Neuron (in vitro differentiated cells): ENCODE measurements at regions not wholly inside any gene's neighbourhood (a gene's known extent, or its start where the extent isn't known, plus 50 kb on each side); places are given as distances from the start of the nearest gene placed in this dataset.

Source experiments
- H2AFZ ChIP-seq: one replicate; pipeline ENCODE4 v1.6.1; 2013; ENCODE audit warnings: low read depth, mild to moderate bottlenecking, inconsistent platforms, low read length, moderate library complexity
- H3K27me3 ChIP-seq: one replicate; pipeline ENCODE4 v1.6.1; 2013; ENCODE audit warnings: low read length; ENCODE audit not compliant: insufficient read depth
- H3K36me3 ChIP-seq: one replicate; pipeline ENCODE4 v1.6.1; 2013; ENCODE audit warnings: low read length; ENCODE audit not compliant: insufficient read depth
- H3K4me1 ChIP-seq: one replicate; pipeline ENCODE4 v1.6.1; 2013; ENCODE audit warnings: low read length; ENCODE audit not compliant: insufficient read depth
- H3K4me3 ChIP-seq: 2 replicates; pipeline ENCODE4 v1.5.1; 2013; ENCODE audit warnings: mild to moderate bottlenecking, low read length, moderate library complexity
- H3K9me3 ChIP-seq: one replicate; pipeline ENCODE4 v1.6.1; 2013; ENCODE audit warnings: low read length

DNA sequence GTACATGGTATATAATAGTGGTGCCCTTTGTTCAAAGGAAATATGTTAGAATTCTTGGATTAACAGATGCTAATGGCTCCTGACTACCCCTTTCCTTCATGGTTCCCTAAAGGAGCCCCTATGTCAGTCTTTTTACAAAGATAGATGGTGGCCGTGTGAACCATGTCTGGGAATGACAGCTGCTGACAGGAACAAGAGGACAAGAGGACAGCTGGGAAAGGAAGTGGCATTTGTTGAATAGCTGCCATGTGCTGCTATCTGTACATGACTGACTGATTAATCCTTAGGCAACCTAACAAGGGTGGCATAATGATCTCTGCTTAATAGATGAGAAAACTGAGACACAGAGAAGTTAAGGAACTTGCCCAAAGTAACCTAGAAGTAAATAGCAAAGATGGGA is 321.7 kb downstream of the ZNF621 start:
- Histone ChIP-seq H3K36me3 (no peaks in the 10 kb centered on the region), H3K4me1 (no peaks in the 10 kb centered on the region), H3K4me3 (no peak overlapping the region), H3K27me3 (no peaks in the 10 kb centered on the region), H2AFZ (no peak overlapping the region), H3K9me3 (no peaks in the 10 kb centered on the region)

GRCh38 chr3:40847551-40847992 is 322.8 kb downstream of the ZNF621 start:
- H3K4me1 ChIP-seq = no peaks in the 10 kb centered on the region
- no peaks in the 10 kb centered on the region for H3K9me3 ChIP-seq
- H3K4me3 ChIP-seq = no peak overlapping the region
- H3K36me3 ChIP-seq = no peaks in the 10 kb centered on the region
- H2AFZ ChIP-seq = no peak overlapping the region
- H3K27me3 ChIP-seq = no peaks in the 10 kb centered on the region

DNA sequence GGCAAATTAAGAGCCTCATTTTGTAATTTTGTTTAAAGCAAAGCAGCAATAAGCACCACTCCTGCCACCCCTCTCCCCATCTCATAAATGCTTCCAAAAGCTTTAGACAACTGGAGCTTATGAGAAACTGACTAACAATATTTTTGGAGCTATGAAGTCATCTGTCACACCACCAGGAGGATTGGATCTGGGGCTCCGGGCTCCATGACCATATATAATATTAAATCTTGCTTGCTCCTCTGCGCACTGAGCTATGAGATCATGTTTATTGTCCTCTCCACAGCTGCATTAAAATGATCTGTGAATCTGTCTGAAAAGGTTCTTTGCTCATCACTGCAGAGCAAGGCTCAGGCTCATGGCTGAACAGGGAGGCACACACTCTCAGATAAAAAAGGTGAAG is 323.7 kb downstream of the ZNF621 start:
- Histone ChIP-seq H3K36me3 (no peaks in the 10 kb centered on the region), H3K9me3 (no peaks in the 10 kb centered on the region), H2AFZ (no peak overlapping the region), H3K4me3 (no peak overlapping the region), H3K4me1 (no peaks in the 10 kb centered on the region), H3K27me3 (no peaks in the 10 kb centered on the region)

- Histone ChIP-seq H3K9me3 (no peaks in the 10 kb centered on the region), H3K36me3 (no peaks in the 10 kb centered on the region), H3K27me3 (no peaks in the 10 kb centered on the region), H3K4me1 (no peaks in the 10 kb centered on the region), H3K4me3 (no peak overlapping the region), H2AFZ (no peak overlapping the region)
These were observed 326.1 kb downstream of the ZNF621 start for GRCh38 chr3:40850861-40851260.

DNA sequence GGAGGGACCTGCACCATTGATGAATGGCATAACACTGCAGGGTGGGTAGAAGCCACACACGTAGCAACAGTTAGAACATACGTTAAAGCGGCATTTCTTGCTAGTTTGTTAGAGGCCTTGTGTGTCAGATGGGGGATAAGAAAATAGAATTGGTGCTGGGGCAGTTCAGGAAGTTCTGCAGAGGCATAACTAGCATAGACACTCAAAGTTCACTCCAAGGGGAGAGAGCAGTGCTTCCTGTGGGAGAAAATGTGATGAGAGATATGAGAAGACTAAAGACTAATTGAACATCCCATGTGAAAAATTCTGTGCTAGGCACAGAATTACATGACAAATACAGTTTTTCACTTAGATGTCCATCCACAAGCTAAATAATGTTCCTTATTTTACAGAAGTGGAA is 327.1 kb downstream of the ZNF621 start:
- Histone ChIP-seq H3K9me3 (no peaks in the 10 kb centered on the region), H3K4me1 (no peaks in the 10 kb centered on the region), H2AFZ (no peak overlapping the region), H3K36me3 (no peaks in the 10 kb centered on the region), H3K27me3 (no peaks in the 10 kb centered on the region), H3K4me3 (no peak overlapping the region)

GRCh38 chr3:40852712-40853111 is 328.0 kb downstream of the ZNF621 start:
- no peaks in the 10 kb centered on the region for H3K27me3 ChIP-seq
- H2AFZ ChIP-seq = no peak overlapping the region
- H3K4me3 ChIP-seq = no peak overlapping the region
- H3K9me3 ChIP-seq = no peaks in the 10 kb centered on the region
- no peaks in the 10 kb centered on the region for H3K36me3 ChIP-seq
- H3K4me1 ChIP-seq = no peaks in the 10 kb centered on the region

GRCh38 chr3:40853474-40853873 is 328.7 kb downstream of the ZNF621 start:
- H3K27me3 ChIP-seq = no peaks in the 10 kb centered on the region

DNA sequence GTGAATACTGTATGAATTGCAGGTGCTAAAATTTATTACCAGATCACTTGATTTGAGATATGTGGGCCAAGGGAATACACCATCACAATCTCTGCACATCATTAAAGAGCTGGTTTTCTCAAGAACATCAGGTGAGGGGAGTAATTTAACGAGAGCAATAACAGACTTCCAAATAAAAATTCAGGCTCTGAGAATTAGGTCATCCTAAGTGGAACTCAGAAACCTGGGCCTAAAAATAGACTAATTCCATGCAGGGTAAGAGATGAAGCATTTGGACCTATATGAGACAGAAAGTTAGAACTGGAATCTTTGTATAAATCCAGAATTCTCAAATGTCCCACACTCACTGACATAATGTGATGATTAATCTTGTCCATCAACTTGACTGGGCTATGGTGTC is 331.1 kb downstream of the ZNF621 start:
- H3K27me3 ChIP-seq = no peaks in the 10 kb centered on the region
- no peak overlapping the region for H2AFZ ChIP-seq
- no peak overlapping the region for H3K4me3 ChIP-seq
- no peaks in the 10 kb centered on the region for H3K36me3 ChIP-seq
- no peaks in the 10 kb centered on the region for H3K4me1 ChIP-seq
- no peaks in the 10 kb centered on the region for H3K9me3 ChIP-seq

More at GRCh38 chr3:40853474-40853873, 328.7 kb downstream of the ZNF621 start:
- Histone ChIP-seq H3K9me3 (no peaks in the 10 kb centered on the region), H3K4me1 (no peaks in the 10 kb centered on the region), H3K36me3 (no peaks in the 10 kb centered on the region), H3K4me3 (no peak overlapping the region), H2AFZ (no peak overlapping the region)

GRCh38 chr3:40858364-40859115 is 333.8 kb downstream of the ZNF621 start:
- Histone ChIP-seq H3K4me1 (no peaks in the 10 kb centered on the region), H3K9me3 (no peaks in the 10 kb centered on the region), H3K36me3 (no peaks in the 10 kb centered on the region), H3K4me3 (no peak overlapping the region), H3K27me3 (no peaks in the 10 kb centered on the region), H2AFZ (no peak overlapping the region)

GRCh38 chr3:40862946-40863345 is 336.4 kb upstream of the CTNNB1 start:
- no peaks in the 10 kb centered on the region for H3K27me3 ChIP-seq
- H3K36me3 ChIP-seq = no peaks in the 10 kb centered on the region
- no peaks in the 10 kb centered on the region for H3K4me1 ChIP-seq

GRCh38 chr3:40864146-40864782 is 335.0 kb upstream of the CTNNB1 start:
- Histone ChIP-seq H3K9me3 (no peaks in the 10 kb centered on the region), H3K36me3 (no peaks in the 10 kb centered on the region), H2AFZ (no peak overlapping the region), H3K27me3 (no peaks in the 10 kb centered on the region), H3K4me3 (no peak overlapping the region), H3K4me1 (no peaks in the 10 kb centered on the region)

More at GRCh38 chr3:40862946-40863345, 336.4 kb upstream of the CTNNB1 start:
- Histone ChIP-seq H2AFZ (no peak overlapping the region), H3K9me3 (no peaks in the 10 kb centered on the region), H3K4me3 (no peak overlapping the region)

- H3K36me3 ChIP-seq = no peaks in the 10 kb centered on the region
- no peaks in the 10 kb centered on the region for H3K9me3 ChIP-seq
- no peaks in the 10 kb centered on the region for H3K4me1 ChIP-seq
- H3K27me3 ChIP-seq = no peaks in the 10 kb centered on the region
- H3K4me3 ChIP-seq = no peak overlapping the region
- H2AFZ ChIP-seq = no peak overlapping the region
These were observed 334.4 kb upstream of the CTNNB1 start for GRCh38 chr3:40864915-40865314.

DNA sequence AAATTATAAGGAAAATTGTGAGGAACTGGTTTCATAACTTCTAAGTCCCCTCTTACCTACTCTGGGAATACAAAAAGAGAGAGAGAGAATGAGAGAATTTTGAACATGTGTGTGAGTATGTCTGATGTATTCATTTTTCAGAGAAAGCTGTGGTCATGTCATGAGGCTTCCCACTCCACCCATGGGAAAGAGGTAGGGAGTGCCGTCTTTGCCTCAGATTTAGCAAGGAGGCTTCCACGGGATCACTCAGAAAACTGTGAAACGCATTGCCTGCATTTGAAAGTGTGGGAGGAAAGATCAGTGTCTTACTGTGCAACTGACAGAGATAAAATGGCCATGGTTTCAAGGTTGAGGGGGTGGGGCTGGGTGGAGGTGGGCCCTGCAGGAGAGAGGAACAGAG is 331.5 kb upstream of the CTNNB1 start:
- H3K4me1 ChIP-seq = no peaks in the 10 kb centered on the region
- no peaks in the 10 kb centered on the region for H3K9me3 ChIP-seq
- H2AFZ ChIP-seq = no peak overlapping the region
- no peaks in the 10 kb centered on the region for H3K36me3 ChIP-seq
- no peaks in the 10 kb centered on the region for H3K27me3 ChIP-seq
- H3K4me3 ChIP-seq = no peak overlapping the region
